Bone marrow (tissue), 2 donors: ENCODE measurements at regions not wholly inside any gene's neighbourhood (a gene's known extent, or its start where the extent isn't known, plus 50 kb on each side); places are given as distances from the start of the nearest gene placed in this dataset.

Source experiments
- DNase-seq, 2 donors: peaks; one replicate each; lab custom pipeline; 2025; lab: John Stamatoyannopoulos, UW

- no peak for DNase-seq
These were observed 92.8 kb downstream of the HNRNPLL start for GRCh38 chr2:38509947-38510326.

- no peak for DNase-seq
These were observed 93.3 kb downstream of the HNRNPLL start for GRCh38 chr2:38509314-38509946.

- peak; percentile 62 to 69 for DNase-seq
These were observed 94.3 kb downstream of the HNRNPLL start for GRCh38 chr2:38508311-38509039.

- no peak for DNase-seq
These were observed 95.0 kb downstream of the HNRNPLL start for GRCh38 chr2:38507712-38508111.

DNA sequence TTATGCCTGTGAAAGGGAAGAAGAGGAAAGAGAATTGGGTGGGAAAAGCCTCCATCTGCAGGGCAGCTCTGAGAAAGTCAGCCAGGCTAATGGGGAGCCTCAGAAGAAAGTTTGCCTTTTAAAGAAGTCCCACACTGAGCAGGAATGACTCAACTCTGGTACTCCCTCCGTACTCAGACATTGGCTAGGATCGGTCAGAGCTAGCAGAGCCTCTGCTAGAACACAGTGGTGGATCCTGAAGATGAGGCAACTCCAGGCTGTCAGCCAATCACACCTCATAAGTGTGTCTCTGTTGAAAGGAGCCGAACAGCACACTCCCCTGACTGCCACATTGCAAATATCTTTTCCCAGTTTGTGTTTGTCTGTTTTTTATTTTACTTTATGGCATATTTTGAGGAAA lies 96.9 kb downstream of the HNRNPLL start:
- no peak for DNase-seq

GRCh38 chr2:38504169-38504568 lies 98.6 kb downstream of the HNRNPLL start:
- no peak for DNase-seq

DNA sequence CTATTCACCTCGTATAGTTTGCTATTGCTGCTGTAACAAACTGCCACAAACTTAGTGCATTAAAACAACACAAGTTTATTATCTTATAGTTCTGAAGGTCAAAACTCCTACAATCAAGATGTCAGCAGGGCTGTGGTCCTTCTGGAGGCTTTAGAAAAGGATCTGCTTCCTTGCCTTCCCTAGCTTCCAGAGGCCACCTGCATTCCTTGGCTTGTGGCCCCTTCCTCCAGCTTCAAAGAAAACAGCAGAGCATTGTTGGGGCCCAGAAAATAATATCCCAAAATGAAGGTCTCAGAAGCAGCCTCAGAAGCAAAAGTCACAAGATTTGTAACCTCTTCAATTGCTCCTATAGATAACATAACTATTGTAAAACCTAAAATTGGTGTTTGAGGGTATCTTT lies 100.6 kb downstream of the HNRNPLL start:
- no peak for DNase-seq

DNA sequence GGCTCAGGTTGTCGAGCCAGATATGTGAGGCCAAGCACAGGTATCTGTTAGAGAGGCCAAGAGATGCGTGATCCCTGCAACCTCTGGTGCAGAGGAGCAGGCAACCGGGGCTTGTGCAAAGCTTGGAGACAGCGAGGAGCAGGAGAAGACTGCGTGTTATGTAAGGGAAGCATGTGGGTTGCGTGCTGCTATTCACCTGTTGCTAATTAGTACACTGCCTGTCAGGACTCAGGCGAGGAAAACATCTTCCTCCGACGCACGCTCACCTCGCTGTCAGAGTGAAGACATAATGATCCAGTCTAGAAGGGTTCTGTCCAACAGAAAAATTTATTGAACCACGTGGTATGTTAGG lies 102.5 kb downstream of the HNRNPLL start:
- DNase-seq = no peak

DNA sequence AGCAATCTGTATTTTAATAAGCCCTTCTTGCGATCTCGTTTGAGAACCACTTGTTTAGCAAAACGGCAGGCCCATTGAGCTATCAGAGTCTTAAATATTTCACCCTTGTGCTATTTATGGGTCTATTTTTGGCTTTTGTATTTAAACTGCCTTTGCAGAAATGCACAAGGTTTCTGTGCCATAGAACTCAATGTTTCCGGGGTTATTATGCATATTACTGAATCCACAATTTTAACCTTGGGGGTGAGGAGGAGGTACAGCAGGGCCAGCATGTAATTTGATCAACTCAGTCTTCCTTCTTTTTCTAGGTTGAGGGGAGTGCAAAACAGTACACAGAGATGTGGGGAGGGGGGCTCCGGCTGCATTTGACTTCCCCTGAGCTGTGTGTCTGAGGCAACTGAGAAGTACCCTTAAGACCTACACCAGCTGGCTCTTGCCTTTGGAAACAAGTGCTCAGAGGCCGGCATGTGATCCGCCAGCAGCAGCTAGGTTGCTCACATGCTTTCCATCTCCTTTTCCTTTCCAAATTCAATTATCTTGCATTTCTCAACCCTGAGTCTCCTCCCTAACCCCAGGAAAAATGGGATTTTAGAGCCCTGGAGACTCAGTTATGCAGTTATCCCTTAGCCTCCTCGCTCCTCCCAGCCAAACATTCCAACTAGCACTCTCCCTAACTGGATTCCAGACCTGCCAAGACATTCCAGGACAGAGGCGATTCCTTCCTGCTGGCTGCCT lies 103.0 kb downstream of the HNRNPLL start:
- no peak for DNase-seq

GRCh38 chr2:38498045-38498481 lies 104.7 kb downstream of the HNRNPLL start:
- no peak for DNase-seq

GRCh38 chr2:38497670-38498037 lies 105.1 kb downstream of the HNRNPLL start:
- DNase-seq = no peak

GRCh38 chr2:38496927-38497669 lies 105.6 kb downstream of the HNRNPLL start:
- DNase-seq = no peak

DNA sequence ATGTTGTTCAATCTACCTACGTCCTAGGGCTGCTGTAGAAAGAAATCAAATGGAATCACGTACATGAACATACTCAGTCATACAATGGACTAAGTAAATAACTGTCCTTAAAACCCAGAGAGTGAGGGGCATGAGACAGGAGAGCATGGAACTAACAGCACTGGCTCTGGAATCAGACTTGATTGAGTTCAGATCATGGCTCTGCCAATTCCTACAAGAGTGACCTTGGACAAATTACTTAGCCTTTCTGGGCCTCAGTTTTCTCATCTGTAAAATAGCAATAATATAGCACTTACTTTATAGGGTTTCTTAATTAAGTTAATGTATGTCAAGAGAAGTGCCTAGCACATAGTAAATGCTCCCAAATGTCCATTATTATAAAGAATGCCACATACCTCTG lies 106.8 kb downstream of the HNRNPLL start:
- no peak for DNase-seq

DNA sequence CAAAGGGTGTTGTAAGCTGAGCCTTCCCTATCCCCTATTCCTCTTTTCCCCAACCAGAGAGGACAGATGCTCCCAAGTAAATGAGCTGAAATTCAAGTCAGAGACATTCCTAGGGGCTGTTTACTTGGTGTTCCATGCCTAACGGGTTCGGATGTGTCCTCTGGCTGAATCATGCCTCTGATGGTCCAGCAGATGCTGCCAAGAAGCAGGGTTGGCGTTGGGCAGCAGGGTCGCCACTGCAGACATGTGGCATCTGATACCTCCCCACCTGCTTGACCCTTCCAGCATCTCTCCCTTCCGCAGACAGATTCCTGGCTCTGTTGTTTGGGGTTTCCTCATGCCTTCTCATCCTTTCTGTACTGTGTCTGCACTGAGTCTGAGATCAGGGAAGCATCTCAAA lies 108.3 kb downstream of the HNRNPLL start:
- no peak for DNase-seq

GRCh38 chr2:38492042-38492615 lies 110.6 kb downstream of the HNRNPLL start:
- DNase-seq = no peak

- no peak for DNase-seq
These were observed 111.3 kb downstream of the HNRNPLL start for GRCh38 chr2:38491436-38491835.

DNA sequence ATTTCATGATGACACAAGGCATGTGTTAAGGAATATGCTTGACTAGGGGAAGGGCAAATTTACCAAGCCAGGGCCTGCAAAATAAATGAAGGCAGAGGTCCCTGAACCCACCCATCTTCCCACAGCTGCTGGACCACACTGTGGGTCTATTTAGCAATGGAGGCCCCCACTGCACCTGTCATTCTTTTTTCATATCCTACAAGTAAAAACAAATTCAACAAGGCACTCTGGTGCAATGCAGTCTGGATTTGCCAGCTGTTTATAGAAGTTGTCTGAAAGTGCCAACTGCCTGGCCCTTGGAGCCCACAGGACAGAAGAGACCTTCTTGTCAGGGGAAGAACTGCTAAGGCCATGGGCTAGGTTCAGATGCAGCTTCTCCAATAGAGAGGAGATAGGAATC lies 112.8 kb upstream of the ATL2 start:
- DNase-seq = no peak

DNA sequence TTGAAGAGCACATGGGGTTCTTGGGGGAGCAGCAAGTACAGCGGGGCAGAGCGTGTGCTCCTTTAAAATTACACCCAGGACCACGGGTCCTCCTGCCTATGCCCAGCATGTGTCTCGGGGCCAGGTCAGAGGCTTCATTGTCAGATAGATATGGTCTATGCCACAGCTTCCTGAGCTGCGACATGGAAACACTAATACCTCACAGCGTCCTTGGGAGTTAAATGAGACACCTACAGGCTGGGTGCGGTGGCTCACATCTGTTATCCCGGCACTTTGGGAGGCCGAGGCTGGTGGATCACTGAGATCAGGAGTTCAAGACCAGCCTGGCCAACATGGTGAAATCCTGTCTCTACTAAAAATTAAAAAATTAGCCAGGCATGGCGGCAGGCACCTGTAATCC lies 110.8 kb upstream of the ATL2 start:
- no peak for DNase-seq

GRCh38 chr2:38486213-38487026 lies 109.3 kb upstream of the ATL2 start:
- DNase-seq = no peak

DNA sequence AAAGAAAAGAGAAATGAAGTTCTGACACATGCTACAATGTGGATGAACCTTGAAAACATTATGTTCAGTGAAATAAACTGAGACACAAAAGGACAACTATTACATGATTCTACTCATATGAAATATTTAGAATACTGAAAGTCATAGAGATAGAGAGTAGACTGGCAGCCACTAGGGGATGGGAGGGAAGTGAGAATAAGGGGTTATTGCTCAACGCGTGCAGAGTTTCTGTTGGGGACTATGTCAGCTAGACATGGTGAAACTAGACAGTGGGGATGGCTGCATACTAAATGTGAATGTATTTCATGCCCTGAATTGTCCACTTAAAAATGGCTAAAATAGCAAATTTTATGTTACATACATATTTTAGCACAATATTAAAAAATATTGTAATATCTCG lies 108.7 kb upstream of the ATL2 start:
- DNase-seq = no peak

DNA sequence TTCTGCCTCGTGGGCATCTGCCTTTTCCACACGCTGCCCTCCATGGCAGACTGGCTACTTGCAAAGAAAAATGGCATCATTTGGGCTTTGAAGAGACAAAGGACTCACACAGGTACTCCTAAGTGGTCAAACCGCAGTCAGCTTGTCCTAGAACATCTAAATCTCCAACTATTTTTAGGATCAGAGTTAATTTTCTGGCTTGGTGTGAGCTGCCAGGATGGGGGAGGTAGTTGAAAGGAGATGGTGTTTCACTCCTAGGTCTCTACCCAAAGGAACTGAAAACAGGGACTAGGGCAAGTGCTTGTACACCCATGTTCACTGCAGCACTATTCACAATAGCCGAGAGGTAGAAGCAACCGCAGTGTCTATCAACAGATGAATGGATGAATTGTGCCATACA lies 107.9 kb upstream of the ATL2 start:
- no peak for DNase-seq
